Neural cell (in vitro differentiated cells): ENCODE measurements at regions not wholly inside any gene's neighbourhood (a gene's known extent, or its start where the extent isn't known, plus 50 kb on each side); places are given as distances from the start of the nearest gene placed in this dataset.
"Not testable (repeated sequence)": the region's sequence is repeated elsewhere in the genome, so short reads cannot be mapped to it uniquely, and the experiment has no call there.

Experiments
- H2AFZ ChIP-seq: fragments of 200-600, 300-800 bp; sonication (generic), shearing (Covaris generic); 2 replicates; pipeline ENCODE4 v1.6.0; 2014; ENCODE audit warnings: low read depth, mild to moderate bottlenecking, antibody characterized with exemption, low read length, moderate library complexity
- H3F3A ChIP-seq: fragments of 200-600 bp; shearing (Covaris generic); 2 replicates; pipeline ENCODE4 v1.6.1; 2016; ENCODE audit warnings: mild to moderate bottlenecking, moderate library complexity, mixed read lengths, antibody characterized with exemption, low read length; ENCODE audit not compliant: insufficient read depth, poor library complexity, severe bottlenecking
- H3K27ac ChIP-seq: fragments of 200-600, 300-800 bp; sonication (generic), shearing (Covaris generic); 2 replicates; pipeline ENCODE4 v1.5.1; 2014; ENCODE audit warnings: mild to moderate bottlenecking, low read length, moderate library complexity
- H3K27me3 ChIP-seq: fragments of 300-800, 200-600 bp; sonication (generic), shearing (Covaris generic); 2 replicates; pipeline ENCODE4 v1.6.0; 2014; ENCODE audit warnings: mild to moderate bottlenecking, low read depth, low read length, moderate library complexity; ENCODE audit not compliant: insufficient read depth
- H3K36me3 ChIP-seq: fragments of 300-800, 200-600 bp; sonication (generic), shearing (Covaris generic); 2 replicates; pipeline ENCODE4 v1.5.1; 2014; ENCODE audit warnings: mild to moderate bottlenecking, antibody characterized with exemption, low read length, moderate library complexity; ENCODE audit not compliant: insufficient read depth
- H3K4me2 ChIP-seq: fragments of 300-800, 200-600 bp; sonication (generic), shearing (Covaris generic); 2 replicates; pipeline ENCODE4 v1.6.0; 2014; ENCODE audit warnings: mild to moderate bottlenecking, low read length
- H3K4me3 ChIP-seq: fragments of 300-800, 200-600 bp; sonication (generic), shearing (Covaris generic); 2 replicates; pipeline ENCODE4 v1.5.1; 2014; ENCODE audit warnings: mild to moderate bottlenecking, low read length, moderate library complexity
- H3K79me2 ChIP-seq: fragments of 200-600 bp; shearing (Covaris generic); replicated peaks from 2 replicates; pipeline ENCODE4 v1.6.0; 2014; ENCODE audit warnings: mild to moderate bottlenecking, low read length, moderate library complexity; ENCODE audit not compliant: insufficient read depth
- H3K9ac ChIP-seq: fragments of 300-800, 200-600 bp; sonication (generic), shearing (Covaris generic); 2 replicates; pipeline ENCODE4 v1.6.1; 2016; ENCODE audit warnings: mild to moderate bottlenecking, low read length, mixed read lengths
- H3K9me2 ChIP-seq: fragments of 200-600 bp; shearing (Covaris generic); 2 replicates; pipeline ENCODE4 v1.6.1; 2016; ENCODE audit warnings: mild to moderate bottlenecking, low read length, mixed read lengths; ENCODE audit not compliant: insufficient read depth
- H3K9me3 ChIP-seq: fragments of 200-600, 300-800 bp; sonication (generic), shearing (Covaris generic); 2 replicates; pipeline ENCODE4 v1.6.1; 2016; ENCODE audit warnings: mild to moderate bottlenecking, mixed run types, low read length, moderate library complexity, mixed read lengths
- H4K20me1 ChIP-seq: fragments of 200-600 bp; shearing (Covaris generic); 2 replicates; pipeline ENCODE4 v1.6.1; 2016; ENCODE audit warnings: mild to moderate bottlenecking, mixed run types; ENCODE audit not compliant: insufficient read depth
- EP300 ChIP-seq: fragments of 450-650 bp; conservative IDR thresholded peaks from 2 replicates; pipeline ENCODE4 v1.6.1; 2014; ENCODE audit warnings: antibody characterized with exemption, mild to moderate bottlenecking, moderate library complexity; ENCODE audit not compliant: poor library complexity, severe bottlenecking
- EZH2 ChIP-seq: fragments of 200-600, 300-800 bp; shearing (Covaris generic), sonication (generic); IDR thresholded peaks from 2 replicates; pipeline ENCODE4 v1.6.1; 2014; ENCODE audit warnings: antibody characterized with exemption, low read length, borderline replicate concordance, mild to moderate bottlenecking; ENCODE audit not compliant: insufficient read depth, poor library complexity, severe bottlenecking
- MXI1 ChIP-seq: fragments of 450-650 bp; conservative IDR thresholded peaks from 2 replicates; pipeline ENCODE4 v1.6.1; 2014; ENCODE audit warnings: antibody characterized with exemption, mild to moderate bottlenecking; ENCODE audit not compliant: poor library complexity, severe bottlenecking
- POLR2AphosphoS5 ChIP-seq: IDR thresholded peaks from 2 replicates; pipeline ENCODE4 v1.6.1; 2012
- RAD21 ChIP-seq: fragments of 450-650 bp; conservative IDR thresholded peaks from 2 replicates; pipeline ENCODE4 v1.6.1; 2014; ENCODE audit warnings: antibody characterized with exemption, mild to moderate bottlenecking, moderate library complexity
- SMC3 ChIP-seq: fragments of 450-650 bp; conservative IDR thresholded peaks from 2 replicates; pipeline ENCODE4 v1.6.1; 2014; ENCODE audit warnings: antibody characterized with exemption, mild to moderate bottlenecking, moderate library complexity; ENCODE audit not compliant: poor library complexity
- TAF1 ChIP-seq: IDR thresholded peaks from 2 replicates; pipeline ENCODE4 v1.6.1; 2012; ENCODE audit warnings: low read depth
- TF ChIP-seq, protein P1 (sequence below): fragments of 450-650 bp; IDR thresholded peaks from 2 replicates; pipeline ENCODE4 v1.5.1; 2014; ENCODE audit warnings: antibody characterized with exemption, mild to moderate bottlenecking, moderate library complexity; ENCODE audit not compliant: poor library complexity, severe bottlenecking
- TF ChIP-seq, protein P2 (sequence below): IDR thresholded peaks from 2 replicates; pipeline ENCODE4 v1.6.1; 2012; ENCODE audit warnings: borderline replicate concordance

DNA sequence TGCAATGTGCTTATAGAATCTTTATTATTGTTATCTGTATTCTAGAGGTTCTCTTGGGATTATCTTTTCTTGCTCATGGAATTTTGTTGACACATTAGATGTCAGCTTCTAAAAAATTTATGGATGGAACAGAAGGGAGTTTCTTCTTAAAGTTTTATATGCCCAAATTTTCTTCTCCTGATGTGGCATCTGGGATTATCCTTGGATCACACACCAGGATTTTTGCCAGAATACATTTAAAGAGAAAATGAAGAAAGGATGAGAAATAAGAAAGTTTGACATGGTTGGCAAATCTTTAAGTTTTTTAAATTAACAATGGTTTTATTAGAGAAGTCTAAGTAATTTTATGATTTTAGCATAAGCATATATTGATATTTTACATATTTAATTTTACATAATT, 706.7 kb upstream of the TMEFF2 start:
- Histone ChIP-seq H3K4me2 (no peak overlapping the region), H3K4me3 (no peak overlapping the region), H3K36me3 (no peaks in the 10 kb centered on the region), H3F3A (no peaks in the 10 kb centered on the region), H3K27me3 (no peaks in the 10 kb centered on the region), H3K79me2 (no peaks in the 10 kb centered on the region), H3K9me3 (no peaks in the 10 kb centered on the region), H2AFZ (no peak overlapping the region), H3K9me2 (no peaks in the 10 kb centered on the region), H3K9ac (no peak overlapping the region), H4K20me1 (no peaks in the 10 kb centered on the region), H3K27ac (no peak overlapping the region)
- TF ChIP-seq MXI1 = no peak
- no peak for TF ChIP-seq EZH2
- TF ChIP-seq, protein P1, sequence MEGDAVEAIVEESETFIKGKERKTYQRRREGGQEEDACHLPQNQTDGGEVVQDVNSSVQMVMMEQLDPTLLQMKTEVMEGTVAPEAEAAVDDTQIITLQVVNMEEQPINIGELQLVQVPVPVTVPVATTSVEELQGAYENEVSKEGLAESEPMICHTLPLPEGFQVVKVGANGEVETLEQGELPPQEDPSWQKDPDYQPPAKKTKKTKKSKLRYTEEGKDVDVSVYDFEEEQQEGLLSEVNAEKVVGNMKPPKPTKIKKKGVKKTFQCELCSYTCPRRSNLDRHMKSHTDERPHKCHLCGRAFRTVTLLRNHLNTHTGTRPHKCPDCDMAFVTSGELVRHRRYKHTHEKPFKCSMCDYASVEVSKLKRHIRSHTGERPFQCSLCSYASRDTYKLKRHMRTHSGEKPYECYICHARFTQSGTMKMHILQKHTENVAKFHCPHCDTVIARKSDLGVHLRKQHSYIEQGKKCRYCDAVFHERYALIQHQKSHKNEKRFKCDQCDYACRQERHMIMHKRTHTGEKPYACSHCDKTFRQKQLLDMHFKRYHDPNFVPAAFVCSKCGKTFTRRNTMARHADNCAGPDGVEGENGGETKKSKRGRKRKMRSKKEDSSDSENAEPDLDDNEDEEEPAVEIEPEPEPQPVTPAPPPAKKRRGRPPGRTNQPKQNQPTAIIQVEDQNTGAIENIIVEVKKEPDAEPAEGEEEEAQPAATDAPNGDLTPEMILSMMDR = no peak
- no peak for TF ChIP-seq RAD21
- no peak for TF ChIP-seq TAF1
- no peak for TF ChIP-seq SMC3
- TF ChIP-seq POLR2AphosphoS5 = no peak
- no peak for TF ChIP-seq EP300
- TF ChIP-seq, protein P2, sequence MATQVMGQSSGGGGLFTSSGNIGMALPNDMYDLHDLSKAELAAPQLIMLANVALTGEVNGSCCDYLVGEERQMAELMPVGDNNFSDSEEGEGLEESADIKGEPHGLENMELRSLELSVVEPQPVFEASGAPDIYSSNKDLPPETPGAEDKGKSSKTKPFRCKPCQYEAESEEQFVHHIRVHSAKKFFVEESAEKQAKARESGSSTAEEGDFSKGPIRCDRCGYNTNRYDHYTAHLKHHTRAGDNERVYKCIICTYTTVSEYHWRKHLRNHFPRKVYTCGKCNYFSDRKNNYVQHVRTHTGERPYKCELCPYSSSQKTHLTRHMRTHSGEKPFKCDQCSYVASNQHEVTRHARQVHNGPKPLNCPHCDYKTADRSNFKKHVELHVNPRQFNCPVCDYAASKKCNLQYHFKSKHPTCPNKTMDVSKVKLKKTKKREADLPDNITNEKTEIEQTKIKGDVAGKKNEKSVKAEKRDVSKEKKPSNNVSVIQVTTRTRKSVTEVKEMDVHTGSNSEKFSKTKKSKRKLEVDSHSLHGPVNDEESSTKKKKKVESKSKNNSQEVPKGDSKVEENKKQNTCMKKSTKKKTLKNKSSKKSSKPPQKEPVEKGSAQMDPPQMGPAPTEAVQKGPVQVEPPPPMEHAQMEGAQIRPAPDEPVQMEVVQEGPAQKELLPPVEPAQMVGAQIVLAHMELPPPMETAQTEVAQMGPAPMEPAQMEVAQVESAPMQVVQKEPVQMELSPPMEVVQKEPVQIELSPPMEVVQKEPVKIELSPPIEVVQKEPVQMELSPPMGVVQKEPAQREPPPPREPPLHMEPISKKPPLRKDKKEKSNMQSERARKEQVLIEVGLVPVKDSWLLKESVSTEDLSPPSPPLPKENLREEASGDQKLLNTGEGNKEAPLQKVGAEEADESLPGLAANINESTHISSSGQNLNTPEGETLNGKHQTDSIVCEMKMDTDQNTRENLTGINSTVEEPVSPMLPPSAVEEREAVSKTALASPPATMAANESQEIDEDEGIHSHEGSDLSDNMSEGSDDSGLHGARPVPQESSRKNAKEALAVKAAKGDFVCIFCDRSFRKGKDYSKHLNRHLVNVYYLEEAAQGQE = no peak

DNA sequence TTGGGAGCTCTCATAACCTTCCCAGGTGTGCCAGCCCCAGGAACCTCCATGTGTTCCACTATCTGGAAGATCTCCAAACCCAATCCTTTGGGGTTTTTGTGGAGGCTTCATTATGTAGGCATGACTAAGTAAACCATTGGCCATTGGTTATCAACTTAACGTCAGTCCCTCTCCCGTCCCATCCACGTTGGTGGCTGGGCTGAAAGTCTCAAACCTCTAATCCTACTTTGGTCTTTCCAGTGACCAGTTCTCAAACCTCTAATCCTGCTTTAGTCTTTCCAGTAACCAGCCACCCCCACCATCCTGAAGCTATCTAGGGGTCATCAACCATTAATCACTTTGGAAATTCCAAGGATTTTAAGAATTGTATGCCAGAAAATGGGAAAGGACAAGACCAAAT, 704.7 kb upstream of the TMEFF2 start:
- Histone ChIP-seq H4K20me1 (no peaks in the 10 kb centered on the region), H3K4me3 (no peak overlapping the region), H3K9me2 (no peaks in the 10 kb centered on the region), H3K9me3 (no peaks in the 10 kb centered on the region), H3K79me2 (no peaks in the 10 kb centered on the region), H2AFZ (no peak overlapping the region), H3K4me2 (no peak overlapping the region), H3F3A (no peaks in the 10 kb centered on the region), H3K36me3 (no peaks in the 10 kb centered on the region), H3K27me3 (no peaks in the 10 kb centered on the region), H3K27ac (no peak overlapping the region), H3K9ac (no peak overlapping the region)
- TF ChIP-seq, protein P1 = no peak
- TF ChIP-seq MXI1 (no peak), EP300 (no peak), SMC3 (no peak), TAF1 (no peak), RAD21 (no peak), EZH2 (no peak)
- TF ChIP-seq, protein P2 = no peak

DNA sequence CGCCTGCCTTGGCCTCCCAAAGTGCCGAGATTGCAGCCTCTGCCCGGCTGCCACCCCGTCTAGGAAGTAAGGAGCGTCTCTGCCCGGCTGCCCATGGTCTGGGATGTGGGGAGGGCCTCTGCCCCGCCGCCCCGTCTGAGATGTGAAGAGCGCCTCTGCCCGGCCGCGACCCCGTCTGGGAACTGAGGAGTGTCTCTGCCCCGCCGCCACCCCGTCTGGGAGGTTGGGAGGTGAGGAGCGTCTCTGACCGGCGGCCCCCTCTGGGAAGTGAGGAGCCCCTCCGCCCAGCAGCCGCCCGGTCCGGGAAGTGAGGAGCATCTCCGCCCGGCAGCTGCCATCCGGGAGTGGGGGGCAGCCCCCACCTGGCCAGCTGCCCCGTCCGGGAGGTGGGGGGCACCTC, 699.2 kb upstream of the TMEFF2 start:
- H3F3A ChIP-seq, H3K9ac ChIP-seq, H3K27me3 ChIP-seq, H3K9me2 ChIP-seq, H3K27ac ChIP-seq, H3K9me3 ChIP-seq, H3K4me2 ChIP-seq, H3K36me3 ChIP-seq, H4K20me1 ChIP-seq, H3K4me3 ChIP-seq, H2AFZ ChIP-seq, H3K79me2 ChIP-seq: not testable (repeated sequence)
